Astrocyte (in vitro differentiated cells and primary cell): ENCODE measurements at regions not wholly inside any gene's neighbourhood (a gene's known extent, or its start where the extent isn't known, plus 50 kb on each side); places are given as distances from the start of the nearest gene placed in this dataset.

Experiments used
- EZH2 ChIP-seq: IDR thresholded peaks from 2 replicates; pipeline ENCODE4 v1.6.1; 2012; ENCODE audit warnings: mild to moderate bottlenecking, low read length, inconsistent platforms; ENCODE audit not compliant: insufficient read depth
- TF ChIP-seq, protein P1 (sequence below): IDR thresholded peaks from 2 replicates; pipeline ENCODE4 v1.5.1; 2011; ENCODE audit warnings: low read depth, mild to moderate bottlenecking, inconsistent platforms, low read length, moderate library complexity; ENCODE audit not compliant: insufficient read depth

DNA sequence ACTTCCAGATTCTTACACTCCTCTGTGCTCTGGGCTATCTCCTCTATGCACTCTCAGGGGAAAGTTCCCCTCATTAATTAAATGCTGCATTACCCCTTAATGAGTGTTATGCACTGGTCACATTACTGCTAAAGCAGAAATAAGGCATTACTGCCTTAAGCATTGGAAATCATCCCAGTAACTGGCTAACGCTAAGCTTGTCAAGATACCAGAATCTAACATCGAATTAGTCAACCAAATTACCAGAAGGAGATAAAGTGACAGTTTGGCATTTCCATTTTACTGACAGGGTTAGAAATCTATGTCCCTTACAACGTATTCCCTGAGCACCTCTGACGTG lies 69.5 kb upstream of the FAM169A start:
- no peak for TF ChIP-seq EZH2
- TF ChIP-seq, protein P1, sequence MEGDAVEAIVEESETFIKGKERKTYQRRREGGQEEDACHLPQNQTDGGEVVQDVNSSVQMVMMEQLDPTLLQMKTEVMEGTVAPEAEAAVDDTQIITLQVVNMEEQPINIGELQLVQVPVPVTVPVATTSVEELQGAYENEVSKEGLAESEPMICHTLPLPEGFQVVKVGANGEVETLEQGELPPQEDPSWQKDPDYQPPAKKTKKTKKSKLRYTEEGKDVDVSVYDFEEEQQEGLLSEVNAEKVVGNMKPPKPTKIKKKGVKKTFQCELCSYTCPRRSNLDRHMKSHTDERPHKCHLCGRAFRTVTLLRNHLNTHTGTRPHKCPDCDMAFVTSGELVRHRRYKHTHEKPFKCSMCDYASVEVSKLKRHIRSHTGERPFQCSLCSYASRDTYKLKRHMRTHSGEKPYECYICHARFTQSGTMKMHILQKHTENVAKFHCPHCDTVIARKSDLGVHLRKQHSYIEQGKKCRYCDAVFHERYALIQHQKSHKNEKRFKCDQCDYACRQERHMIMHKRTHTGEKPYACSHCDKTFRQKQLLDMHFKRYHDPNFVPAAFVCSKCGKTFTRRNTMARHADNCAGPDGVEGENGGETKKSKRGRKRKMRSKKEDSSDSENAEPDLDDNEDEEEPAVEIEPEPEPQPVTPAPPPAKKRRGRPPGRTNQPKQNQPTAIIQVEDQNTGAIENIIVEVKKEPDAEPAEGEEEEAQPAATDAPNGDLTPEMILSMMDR = no peak
